Stimulated activated CD4-positive, alpha-beta T cell treated with anti-CD3 and anti-CD28 coated beads, Interleukin-1b, Interleukin-23, amount 100 ng/mL, for 4 hours (primary cell): ENCODE measurements at regions not wholly inside any gene's neighbourhood (a gene's known extent, or its start where the extent isn't known, plus 50 kb on each side); places are given as distances from the start of the nearest gene placed in this dataset.

Experiments
- DNase-seq, 2 donors: peaks; one replicate each; pipeline ENCODE4 v3.0.0-alpha.2; 2020; ENCODE audit warnings: low read depth in 2 of 2

GRCh38 chr15:35657679-35658311 lies 111.8 kb upstream of the DPH6 start:
- DNase-seq, result no peak

GRCh38 chr15:35663956-35664355 lies 118.0 kb upstream of the DPH6 start:
- DNase-seq, result no peak

- no peak for DNase-seq
Measured at GRCh38 chr15:35665896-35666536, 120.1 kb upstream of the DPH6 start.

- DNase-seq, result no peak
Measured at GRCh38 chr15:35667908-35668307, 121.9 kb upstream of the DPH6 start.

DNA sequence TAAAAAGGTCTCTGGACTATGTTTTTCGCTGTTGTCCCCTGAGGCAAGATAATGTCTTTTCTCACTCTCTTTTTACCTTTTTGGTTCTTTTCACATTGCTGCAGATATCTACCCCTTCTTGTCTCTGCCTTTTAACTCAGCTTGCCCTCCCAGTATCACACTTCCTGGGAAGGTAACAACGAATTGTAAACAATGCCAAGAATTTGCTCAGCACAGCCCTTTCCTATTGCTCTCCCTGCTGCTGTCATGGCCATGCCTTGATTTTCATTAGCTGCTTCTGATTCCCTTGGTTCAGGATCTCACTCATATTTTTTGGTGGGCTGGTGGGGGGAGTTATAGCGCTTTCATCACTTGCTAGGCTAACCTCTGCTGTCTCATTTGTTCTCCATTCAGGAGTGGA lies 123.1 kb upstream of the DPH6 start:
- DNase-seq, result no peak

DNA sequence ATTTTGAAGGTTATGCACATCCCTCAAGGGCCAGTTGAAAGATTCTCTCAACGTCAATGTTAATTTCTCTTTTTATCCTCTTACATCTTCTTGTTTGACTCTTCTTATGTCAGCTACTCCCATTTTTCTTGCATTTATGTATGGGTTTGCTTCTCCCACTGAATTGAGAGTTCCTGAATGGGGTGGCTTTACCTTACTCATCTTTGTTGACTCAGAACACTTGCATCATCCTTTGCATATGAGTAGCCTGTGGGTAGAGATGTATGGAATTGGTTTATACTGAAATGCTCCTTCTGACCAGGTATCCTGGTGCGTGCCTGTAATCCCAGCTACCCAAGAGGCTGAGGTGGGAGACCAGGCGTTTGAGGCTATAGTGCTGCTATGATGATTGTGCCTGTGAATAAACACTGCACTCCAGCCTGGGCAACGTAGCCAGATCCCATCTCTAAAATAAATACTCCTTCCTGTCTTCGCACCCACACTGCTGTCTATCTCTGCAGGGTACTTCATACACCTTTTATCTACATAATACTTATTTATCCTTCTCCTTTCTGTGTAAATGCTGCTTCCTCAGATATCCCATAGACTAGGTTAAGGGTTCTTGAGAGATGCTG lies 123.6 kb upstream of the DPH6 start:
- DNase-seq, result no peak

DNA sequence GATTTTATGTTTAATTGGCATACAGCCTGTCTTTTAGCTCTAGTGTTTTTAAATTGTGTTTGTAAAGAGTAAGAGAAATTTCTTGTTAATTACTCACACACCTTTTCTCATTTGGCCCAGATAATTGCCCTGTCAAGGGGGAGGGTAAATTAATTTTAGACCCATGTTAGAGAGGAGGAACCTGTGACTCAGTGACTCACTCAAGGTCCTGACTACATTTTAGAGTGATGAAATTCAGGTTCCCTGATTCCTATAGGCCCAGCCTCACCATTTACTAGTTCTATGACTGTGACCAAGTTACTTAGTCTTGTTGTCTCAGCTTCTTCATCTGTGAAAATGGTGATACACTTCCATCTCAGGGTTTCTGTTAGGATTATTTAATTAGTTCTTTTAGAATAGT lies 125.2 kb upstream of the DPH6 start:
- DNase-seq, result no peak

GRCh38 chr15:35671981-35672380 lies 126.0 kb upstream of the DPH6 start:
- no peak for DNase-seq

- DNase-seq, result no peak
Measured at GRCh38 chr15:35673093-35673684, 127.2 kb upstream of the DPH6 start.

- DNase-seq, result no peak
Measured at GRCh38 chr15:35674873-35675781, 129.2 kb upstream of the DPH6 start.

DNA sequence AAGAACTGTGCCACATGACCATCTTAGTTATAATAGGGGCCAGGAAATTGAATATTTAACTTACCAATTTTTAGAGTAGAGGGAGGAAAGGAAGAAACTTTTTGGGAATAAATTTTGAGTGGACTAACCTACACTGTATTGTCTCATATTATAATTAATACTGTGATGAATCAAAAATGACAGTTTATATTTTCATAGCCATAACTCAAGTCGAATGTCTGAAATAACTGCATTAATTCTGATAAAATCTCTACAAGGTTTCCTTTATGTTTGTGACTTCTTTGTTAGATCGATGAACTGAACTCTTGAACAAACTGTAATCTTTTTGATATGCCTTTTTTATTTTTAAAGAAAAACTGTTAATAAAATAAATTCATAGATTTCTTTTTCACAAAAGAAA lies 132.8 kb upstream of the DPH6 start:
- no peak for DNase-seq

DNA sequence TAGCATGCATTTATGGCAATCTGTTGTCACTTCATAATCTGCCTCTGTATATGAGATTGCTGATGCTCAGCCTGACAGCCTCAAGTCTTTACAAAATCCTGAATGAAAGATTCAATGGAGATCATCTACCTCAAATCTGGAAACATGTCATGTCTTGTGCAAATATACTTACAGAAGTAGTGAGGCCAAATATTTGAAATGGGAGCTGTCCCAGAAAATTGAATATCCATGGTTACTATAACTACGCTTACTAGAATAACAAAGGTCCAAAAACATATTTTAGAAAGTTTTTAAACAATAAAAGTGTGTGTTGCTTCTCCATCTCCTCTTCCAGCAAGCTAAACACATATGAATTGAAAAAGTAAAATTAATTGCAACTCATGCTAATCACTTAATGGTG lies 133.2 kb upstream of the DPH6 start:
- DNase-seq, result no peak

GRCh38 chr15:35680951-35681350 lies 135.0 kb upstream of the DPH6 start:
- DNase-seq, result no peak

- no peak for DNase-seq
Measured at GRCh38 chr15:35686347-35686746, 140.4 kb upstream of the DPH6 start.

DNA sequence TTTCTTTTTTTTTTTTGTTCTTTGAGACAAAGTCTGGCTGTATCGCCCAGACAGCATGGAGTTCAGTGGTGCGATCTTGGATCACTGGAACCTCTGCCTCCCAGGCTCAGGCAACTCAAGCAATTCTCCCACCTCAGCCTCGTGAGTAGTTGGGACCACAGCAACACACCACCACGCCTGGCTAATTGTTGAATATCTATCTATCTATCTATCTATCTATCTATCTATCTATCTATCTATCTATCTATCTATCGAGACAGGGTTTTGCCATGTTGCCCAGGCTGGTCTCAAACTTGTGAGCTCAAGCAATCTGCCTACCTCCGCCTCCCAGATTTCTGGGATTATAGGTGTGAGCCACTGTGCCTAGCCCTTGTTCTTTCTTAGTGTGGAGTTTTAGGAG lies 143.3 kb upstream of the DPH6 start:
- DNase-seq, result no peak

DNA sequence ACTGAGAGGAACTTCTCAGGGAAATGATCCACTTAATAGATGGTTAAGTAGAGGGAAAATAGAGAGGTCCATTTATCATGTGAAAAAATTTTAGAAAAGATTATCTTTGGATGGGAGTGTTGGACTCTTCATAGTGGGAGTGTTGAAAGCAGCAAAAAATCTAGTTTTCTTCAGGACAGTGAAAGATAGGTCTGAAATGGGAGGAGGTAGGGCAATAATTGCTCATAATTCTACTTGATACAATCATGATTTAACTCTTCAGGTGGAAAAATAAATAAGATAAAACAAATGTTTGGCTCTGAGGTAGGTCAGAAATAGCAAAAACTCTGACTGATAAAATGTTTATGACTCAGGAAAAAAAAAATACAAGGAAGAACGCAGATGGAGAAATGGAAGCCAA lies 144.1 kb upstream of the DPH6 start:
- no peak for DNase-seq

- no peak for DNase-seq
Measured at GRCh38 chr15:35690698-35691116, 144.7 kb upstream of the DPH6 start.

DNA sequence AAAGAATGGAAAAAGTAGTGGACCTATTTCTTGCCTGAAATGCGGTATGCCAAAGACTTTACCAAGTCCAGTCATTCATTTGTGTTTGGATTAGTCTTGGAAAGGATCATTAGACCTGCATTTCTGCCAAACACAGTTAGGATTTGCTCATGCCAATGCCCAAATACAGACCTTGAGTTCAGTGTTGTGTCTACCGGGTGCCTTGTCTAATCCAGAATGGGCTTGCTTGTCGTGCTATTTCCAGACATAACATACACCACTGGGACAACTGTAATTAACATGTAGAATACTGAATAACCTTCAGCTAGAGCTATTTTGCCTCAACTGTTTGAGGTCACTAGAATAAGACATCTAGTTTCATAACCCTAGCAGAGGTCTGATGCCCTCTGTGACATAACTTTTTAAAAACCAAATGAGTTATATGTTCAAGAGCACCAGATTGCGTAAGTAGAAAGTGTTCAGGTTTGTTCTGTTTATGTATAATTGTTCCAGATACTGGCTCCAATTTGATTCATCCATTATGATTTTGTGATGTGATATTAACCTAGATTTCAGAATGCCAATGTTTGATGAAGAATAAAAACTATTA lies 145.3 kb upstream of the DPH6 start:
- DNase-seq, result no peak

GRCh38 chr15:35691891-35692867 lies 146.2 kb upstream of the DPH6 start:
- no peak for DNase-seq

DNA sequence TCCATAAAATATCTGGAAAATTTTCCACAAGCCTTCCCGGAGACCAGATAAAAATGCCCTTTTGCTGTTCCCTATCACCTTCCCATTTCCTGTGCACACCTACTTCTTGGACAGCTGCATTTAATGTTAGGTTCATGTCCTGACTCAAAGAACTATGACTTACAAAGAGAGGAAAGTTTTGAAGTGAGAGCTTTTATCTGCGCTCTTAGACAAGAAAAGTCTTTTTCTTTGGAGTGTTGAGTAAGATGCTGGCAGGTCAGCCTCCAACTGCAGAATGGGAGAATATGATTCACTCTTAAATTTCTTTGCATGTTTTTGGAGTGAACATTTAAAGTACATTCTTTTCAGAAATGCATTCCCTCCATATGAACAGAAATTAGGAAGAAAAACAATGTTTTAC lies 147.3 kb upstream of the DPH6 start:
- DNase-seq, result no peak
